K562 (cell line): ENCODE measurements at regions not wholly inside any gene's neighbourhood (a gene's known extent, or its start where the extent isn't known, plus 50 kb on each side); places are given as distances from the start of the nearest gene placed in this dataset.

Experiments
- ATAC-seq: fragments of 200-7000 bp; cut with Tn5 transposase; 3 replicates; pipeline ENCODE4 v1.9.1; 2020; ENCODE audit warnings: moderate library complexity
- BruUV-seq: library from RNA; stranded (reverse); fragments of 400-500 nt; replicated peaks from 2 replicates; lab custom pipeline; 2021; lab: Mats Ljungman, UMichigan
- CTCF ChIA-PET: fragments of 300-600 bp; formaldehyde crosslinking; extraction: SDS; loops from one replicate; lab custom pipeline; 2021; ENCODE audit warnings: low intra/inter-chr PET ratio; lab: Yijun Ruan, JAX
- POLR2A ChIA-PET: fragments of 300-600, 350-650 bp; sonication (Branson Sonifier 250); formaldehyde crosslinking; extraction: SDS; loops from one replicate; lab custom pipeline; 2021; ENCODE audit warnings: antibody characterized with exemption, inconsistent platforms; lab: Yijun Ruan, JAX
- DNase-seq, 4 experiments: peaks; one replicate each; pipeline versions ENCODE4 v3.0.0 to v3.0.0-alpha.2; 2011 to 2018; ENCODE audit warnings: low spot score in 3 of 4, mixed read lengths in 3 of 4; ENCODE audit errors: extremely low read depth in 1 of 4
- FAIRE-seq: peaks from 2 replicates; lab custom pipeline; 2011; peaks lifted over from hg19 to GRCh38; lab: Jason Lieb, UNC
- H2AFZ ChIP-seq: 2 replicates; pipeline ENCODE4 v1.6.0; 2011; ENCODE audit warnings: low read depth, low read length, control low read depth, inconsistent platforms
- H3K27ac ChIP-seq: fragments of 200-600 bp; 3 replicates; pipeline ENCODE4 v1.8.0; 2011; ENCODE audit warnings: low read depth, mild to moderate bottlenecking, control low read depth, inconsistent platforms, low read length, moderate library complexity, mixed read lengths; ENCODE audit errors: extremely low read depth
- H3K27me3 ChIP-seq, 2 experiments: fragments of 300-600 bp in 1 of 2; 2 replicates in 1 of 2; 3 replicates in 1 of 2; pipeline versions ENCODE4 v1.6.0 to v1.8.0; 2011; ENCODE audit warnings: inconsistent platforms in 2 of 2, low read length in 2 of 2, mild to moderate bottlenecking in 1 of 2, mixed read lengths in 1 of 2, moderate library complexity in 1 of 2; ENCODE audit not compliant: control insufficient read depth in 2 of 2, insufficient read depth in 2 of 2
- H3K36me3 ChIP-seq: fragments of 300-600 bp; 3 replicates; pipeline ENCODE4 v1.8.0; 2011; ENCODE audit warnings: mild to moderate bottlenecking, low read length, inconsistent platforms; ENCODE audit not compliant: control insufficient read depth, insufficient read depth
- H3K4me1 ChIP-seq, 2 experiments: fragments of 200-600 bp in 1 of 2; replicated peaks in 1 of 2; 2 replicates in 1 of 2; 3 replicates in 1 of 2; pipeline versions ENCODE4 v1.5.1 to v1.8.0; 2011; ENCODE audit warnings: inconsistent platforms in 2 of 2, low read length in 2 of 2, mild to moderate bottlenecking in 1 of 2, mixed read lengths in 1 of 2, moderate library complexity in 1 of 2; ENCODE audit not compliant: control insufficient read depth in 2 of 2, insufficient read depth in 2 of 2
- H3K4me2 ChIP-seq: 2 replicates; pipeline ENCODE4 v1.6.1; 2011; ENCODE audit warnings: low read length, control low read depth, inconsistent platforms, mixed read lengths; ENCODE audit not compliant: insufficient read depth
- H3K4me3 ChIP-seq: fragments of 200-600 bp; sonication (generic), shearing (Covaris generic); 2 replicates; pipeline ENCODE4 v1.5.1; 2016; ENCODE audit warnings: control low read depth, inconsistent platforms
- H3K79me2 ChIP-seq: fragments of 200-600 bp; 3 replicates; pipeline ENCODE4 v1.8.0; 2011; ENCODE audit warnings: low read length, inconsistent platforms; ENCODE audit not compliant: control insufficient read depth, insufficient read depth
- H3K9ac ChIP-seq, 2 experiments: 2 replicates each; pipeline versions ENCODE4 v1.6.0 to v1.6.1; 2011; ENCODE audit warnings: low read depth in 2 of 2, low read length in 2 of 2, control low read depth in 1 of 2, inconsistent platforms in 1 of 2, mild to moderate bottlenecking in 1 of 2, mixed read lengths in 1 of 2; ENCODE audit not compliant: insufficient read depth in 1 of 2
- H3K9me1 ChIP-seq: one replicate; pipeline ENCODE4 v1.6.0; 2011; ENCODE audit warnings: inconsistent platforms, mild to moderate bottlenecking, low read length, moderate library complexity; ENCODE audit not compliant: control insufficient read depth, insufficient read depth
- H3K9me3 ChIP-seq: replicated peaks from 2 replicates; pipeline ENCODE4 v1.5.1; 2011; ENCODE audit warnings: low read depth, low read length, inconsistent platforms; ENCODE audit not compliant: control insufficient read depth, insufficient read depth
- H4K20me1 ChIP-seq: replicated peaks from 2 replicates; pipeline ENCODE4 v1.6.1; 2011; ENCODE audit warnings: low read length, inconsistent platforms, mixed read lengths; ENCODE audit not compliant: control insufficient read depth, insufficient read depth
- FIP1L1 ChIP-seq: fragments of 200-400 bp; formaldehyde crosslinking; IDR thresholded peaks from 2 replicates; pipeline ENCODE4 v1.6.1; 2018; ENCODE audit warnings: mild to moderate bottlenecking, low read depth, low read length; ENCODE audit not compliant: poor library complexity, severe bottlenecking
- KAT8 ChIP-seq: fragments of 450-650 bp; IDR thresholded peaks from 2 replicates; pipeline ENCODE4 v1.6.1; 2016; ENCODE audit warnings: low read depth, mild to moderate bottlenecking
- KHSRP ChIP-seq: fragments of 450-650 bp; IDR thresholded peaks from 2 replicates; pipeline ENCODE4 v1.6.1; 2017
- NCOA4 ChIP-seq: fragments of 450-650 bp; IDR thresholded peaks from 2 replicates; pipeline ENCODE4 v1.6.1; 2018; ENCODE audit warnings: mild to moderate bottlenecking; ENCODE audit not compliant: partially characterized antibody
- NUFIP1 ChIP-seq: fragments of 450-650 bp; IDR thresholded peaks from 2 replicates; pipeline ENCODE4 v1.6.1; 2018; ENCODE audit not compliant: partially characterized antibody
- POLR2A ChIP-seq: fragments of 450-650 bp; conservative IDR thresholded peaks from 2 replicates; pipeline ENCODE4 v1.6.1; 2016
- PRPF4 ChIP-seq: fragments of 200-400 bp; formaldehyde crosslinking; IDR thresholded peaks from one replicate; pipeline ENCODE4 v1.6.1; 2017; ENCODE audit warnings: low read length, low read depth, mild to moderate bottlenecking; ENCODE audit not compliant: insufficient read depth, poor library complexity, severe bottlenecking
- TFAM ChIP-seq: fragments of 250-450 bp; sonication (Bioruptor Pico); conservative IDR thresholded peaks from 2 replicates; pipeline ENCODE4 v1.5.0; 2021; ENCODE audit warnings: mild to moderate bottlenecking, moderate library complexity
- ZNF354B ChIP-seq: fragments of 250-450 bp; sonication (Bioruptor Pico); IDR thresholded peaks from 2 replicates; pipeline ENCODE4 v1.4.0; 2020
- ZNF408 ChIP-seq: fragments of 250-450 bp; sonication (Bioruptor Pico); IDR thresholded peaks from 2 replicates; pipeline ENCODE4 v1.4.0; 2020; ENCODE audit warnings: low read depth, mild to moderate bottlenecking, moderate library complexity
- ZNF583 ChIP-seq: fragments of 250-450 bp; sonication (Bioruptor Pico); IDR thresholded peaks from 2 replicates; pipeline ENCODE4 v1.4.0; 2020
- ZNF766 ChIP-seq: fragments of 200-800 bp; sonication (Bioruptor generic); conservative IDR thresholded peaks from 2 replicates; pipeline ENCODE4 v1.6.1; 2016; ENCODE audit warnings: missing genetic modification characterization, missing compliant biosample characterization
- in situ Hi-C: fragments of 300-500 bp; cut with MboI; formaldehyde crosslinking; loops from 4 replicates; pipeline ENCODE4 v1.15.0; 2018; ENCODE audit warnings: inconsistent platforms, mixed read lengths
- intact Hi-C: fragments of 100-400 bp; cut with micrococcal nuclease; formaldehyde crosslinking; loops from 2 replicates; pipeline ENCODE4 v1.14.2; 2022
- TF ChIP-seq, protein P1 (sequence below): fragments of 200-800 bp; sonication (Bioruptor generic); IDR thresholded peaks from 2 replicates; pipeline ENCODE4 v1.6.1; 2017; ENCODE audit warnings: missing genetic modification characterization, missing compliant biosample characterization

DNA sequence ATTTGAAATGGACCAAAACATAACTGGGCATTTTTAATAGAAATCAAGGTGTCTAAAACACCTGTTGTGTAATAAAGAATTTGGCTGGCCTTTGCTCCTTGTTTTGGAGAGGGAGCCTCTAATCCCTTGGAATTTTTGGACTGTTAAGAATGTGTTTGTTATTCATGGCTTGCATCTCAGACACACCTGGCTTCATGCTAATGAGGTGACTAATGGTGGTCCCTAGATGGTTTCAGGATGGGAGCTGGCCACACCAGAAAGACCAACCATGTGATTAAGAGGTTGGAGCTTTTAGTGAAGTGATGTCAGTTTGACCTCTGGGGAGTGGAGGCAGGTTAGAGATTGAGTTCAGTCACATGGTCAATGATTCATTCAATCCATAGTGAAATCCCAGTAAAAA lies 328.4 kb downstream of the DHX35 start:
- CTCF ChIA-PET: no interaction called here
- intact Hi-C loops: no loop called here
- ATAC-seq: no peak
- Histone ChIP-seq H3K79me2 (no peaks in the 10 kb centered on the region), H3K27me3 (no peaks in the 10 kb centered on the region), H3K27ac (no peak overlapping the region), H4K20me1 (no peaks in the 10 kb centered on the region), H2AFZ (no peak overlapping the region), H3K9me1 (no peaks in the 10 kb centered on the region), H3K9ac (no peak overlapping the region), H3K36me3 (no peaks in the 10 kb centered on the region), H3K9me3 (no peaks in the 10 kb centered on the region), H3K4me3 (no peak overlapping the region), H3K4me1 (no peaks in the 10 kb centered on the region), H3K4me2 (no peak overlapping the region)
- POLR2A ChIA-PET: no interaction called here
- DNase-seq: no peak
- TF ChIP-seq ZNF408 (CRISPR knock-in tag) (no peak), FIP1L1 (no peak), POLR2A (no peak), KHSRP (no peak), ZNF766 (CRISPR knock-in tag) (no peak), PRPF4 (no peak), NUFIP1 (no peak), TFAM (no peak), NCOA4 (no peak), ZNF354B (CRISPR knock-in tag) (no peak), KAT8 (no peak), ZNF583 (CRISPR knock-in tag) (no peak)
- TF ChIP-seq, protein P1, sequence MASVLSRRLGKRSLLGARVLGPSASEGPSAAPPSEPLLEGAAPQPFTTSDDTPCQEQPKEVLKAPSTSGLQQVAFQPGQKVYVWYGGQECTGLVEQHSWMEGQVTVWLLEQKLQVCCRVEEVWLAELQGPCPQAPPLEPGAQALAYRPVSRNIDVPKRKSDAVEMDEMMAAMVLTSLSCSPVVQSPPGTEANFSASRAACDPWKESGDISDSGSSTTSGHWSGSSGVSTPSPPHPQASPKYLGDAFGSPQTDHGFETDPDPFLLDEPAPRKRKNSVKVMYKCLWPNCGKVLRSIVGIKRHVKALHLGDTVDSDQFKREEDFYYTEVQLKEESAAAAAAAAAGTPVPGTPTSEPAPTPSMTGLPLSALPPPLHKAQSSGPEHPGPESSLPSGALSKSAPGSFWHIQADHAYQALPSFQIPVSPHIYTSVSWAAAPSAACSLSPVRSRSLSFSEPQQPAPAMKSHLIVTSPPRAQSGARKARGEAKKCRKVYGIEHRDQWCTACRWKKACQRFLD (CRISPR knock-in tag): no peak
- BruUV-seq: no TSS peak
- in situ Hi-C loops: no loop called here
- no peak for FAIRE-seq
